Adipocyte (in vitro differentiated cells): ENCODE measurements at regions not wholly inside any gene's neighbourhood (a gene's known extent, or its start where the extent isn't known, plus 50 kb on each side); places are given as distances from the start of the nearest gene placed in this dataset.
A peak's percentile ranks its signal among the peaks of the same experiment; 100 is the strongest.

ENCODE experiments used
- DNase-seq: peaks from one replicate; pipeline ENCODE4 v3.0.0-alpha.2; 2015; ENCODE audit warnings: low read depth
- H3K27me3 ChIP-seq: replicated peaks from 2 replicates; pipeline ENCODE4 v1.7.0; 2013; ENCODE audit warnings: mild to moderate bottlenecking, low read length, moderate library complexity; ENCODE audit not compliant: control insufficient read depth, insufficient read depth
- H3K36me3 ChIP-seq: 2 replicates; pipeline ENCODE4 v1.7.0; 2013; ENCODE audit warnings: low read length, mild to moderate bottlenecking, moderate library complexity; ENCODE audit not compliant: control insufficient read depth, insufficient read depth, severe bottlenecking
- H3K4me1 ChIP-seq: 2 replicates; pipeline ENCODE4 v1.7.0; 2013; ENCODE audit warnings: mild to moderate bottlenecking, low read length, moderate library complexity; ENCODE audit not compliant: control insufficient read depth, insufficient read depth
- H3K4me3 ChIP-seq: 2 replicates; pipeline ENCODE4 v1.7.0; 2013; ENCODE audit warnings: mild to moderate bottlenecking, low read length, moderate library complexity
- H3K9ac ChIP-seq: 2 replicates; pipeline ENCODE4 v1.7.0; 2013; ENCODE audit warnings: mild to moderate bottlenecking, low read length, moderate library complexity
- H3K9me3 ChIP-seq: 2 replicates; pipeline ENCODE4 v1.7.0; 2013; ENCODE audit warnings: mild to moderate bottlenecking, low read length, moderate library complexity; ENCODE audit not compliant: control insufficient read depth

DNA sequence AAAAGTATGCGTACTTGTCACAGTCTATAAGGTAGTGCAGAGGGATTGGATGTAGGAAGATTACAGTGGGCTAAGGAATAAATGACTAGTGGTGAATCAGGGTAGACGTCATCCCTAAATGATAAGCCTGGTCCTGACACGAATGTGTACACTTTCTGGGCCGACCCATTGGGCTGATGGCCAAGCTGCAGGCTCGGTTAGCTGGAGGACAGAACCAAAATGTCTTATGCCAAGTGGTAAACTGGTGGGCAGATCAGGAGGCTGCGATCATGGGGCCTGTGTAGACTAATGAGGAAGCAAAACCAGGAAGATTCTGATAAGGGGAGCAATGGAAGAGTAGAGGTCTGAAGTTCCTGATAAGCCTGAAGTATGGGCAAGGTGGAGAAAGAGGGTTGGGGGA is 272.8 kb upstream of the GATB start:
- no peak overlapping the region for H3K4me3 ChIP-seq
- no peaks in the 10 kb centered on the region for H3K36me3 ChIP-seq
- peaks cover 41% of the 10 kb centered on the region for H3K4me1 ChIP-seq
- H3K9ac ChIP-seq: peak overlapping the region; percentile 27
- no peak for DNase-seq
- H3K27me3 ChIP-seq: no peaks in the 10 kb centered on the region
- H3K9me3 ChIP-seq: no peaks in the 10 kb centered on the region

DNA sequence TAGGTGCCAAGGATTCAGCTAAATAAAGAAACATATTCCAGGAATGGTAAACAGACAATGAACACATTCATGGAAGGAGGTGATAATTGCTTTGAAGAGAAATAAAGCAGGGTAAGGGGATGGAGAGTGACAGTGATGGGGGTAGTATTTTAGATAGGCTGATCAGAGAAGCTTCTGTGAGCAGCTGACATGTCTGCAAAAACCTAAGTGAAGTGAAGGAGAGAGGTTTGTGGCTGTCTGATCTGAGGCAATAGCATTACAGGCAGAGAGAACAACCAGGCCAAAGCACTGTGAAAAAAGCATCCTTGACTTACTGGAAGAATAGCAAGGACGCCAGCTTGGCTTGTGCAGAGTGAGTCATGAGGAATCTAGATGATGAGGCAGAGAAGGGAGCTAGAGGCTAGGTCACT is 271.9 kb upstream of the GATB start:
- Histone ChIP-seq H3K4me1 (peaks cover 32% of the 10 kb centered on the region), H3K9ac (peak overlapping the region; percentile 76), H3K4me3 (no peak overlapping the region), H3K9me3 (no peaks in the 10 kb centered on the region), H3K27me3 (no peaks in the 10 kb centered on the region), H3K36me3 (no peaks in the 10 kb centered on the region)
- DNase-seq: peak; percentile 63

DNA sequence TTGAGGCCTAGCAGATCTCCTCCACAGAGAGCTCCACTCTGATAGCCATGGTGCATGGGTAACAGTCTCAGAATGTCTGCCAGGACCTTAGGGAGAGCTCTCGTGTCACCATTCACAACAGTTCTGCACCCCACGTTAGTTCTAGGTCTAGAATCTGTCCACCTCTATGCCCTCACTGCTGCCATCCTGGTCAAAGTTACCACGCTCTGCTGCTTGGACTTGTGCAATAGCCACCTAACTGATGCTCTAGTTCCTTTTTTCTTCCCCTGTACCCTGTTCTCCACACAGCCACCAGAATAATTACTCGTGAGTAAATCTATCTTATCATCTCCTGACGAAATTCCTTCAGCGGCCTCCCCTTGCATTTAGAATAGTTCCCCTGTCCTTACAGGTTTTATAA is 268.8 kb upstream of the GATB start:
- H3K9me3 ChIP-seq: no peaks in the 10 kb centered on the region
- peaks cover 18% of the 10 kb centered on the region for H3K4me1 ChIP-seq
- H3K9ac ChIP-seq: no peak overlapping the region
- no peaks in the 10 kb centered on the region for H3K27me3 ChIP-seq
- no peaks in the 10 kb centered on the region for H3K36me3 ChIP-seq
- no peak overlapping the region for H3K4me3 ChIP-seq
- no peak for DNase-seq

DNA sequence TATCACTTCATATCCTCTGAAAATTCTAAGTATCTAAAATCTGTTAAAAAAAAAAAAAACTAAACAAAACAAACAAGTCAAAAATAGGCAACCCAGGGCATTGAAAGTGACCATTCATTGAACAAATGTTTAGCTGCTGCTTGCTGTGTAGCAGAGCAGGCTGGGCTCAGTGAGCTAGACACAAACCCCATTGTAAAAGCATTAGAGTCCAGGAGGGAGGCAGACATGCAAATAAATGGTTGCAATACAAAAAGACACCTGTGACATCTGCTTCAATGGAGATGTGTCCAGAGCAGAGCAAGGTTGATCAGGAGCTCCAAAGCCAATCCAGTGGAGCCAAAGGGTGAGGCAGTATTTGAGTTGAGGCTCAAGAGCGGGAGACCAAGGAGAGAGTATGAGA is 267.3 kb upstream of the GATB start:
- no peak overlapping the region for H3K4me3 ChIP-seq
- no peaks in the 10 kb centered on the region for H3K36me3 ChIP-seq
- H3K9me3 ChIP-seq: no peaks in the 10 kb centered on the region
- peaks cover 13% of the 10 kb centered on the region for H3K4me1 ChIP-seq
- no peak for DNase-seq
- no peak overlapping the region for H3K9ac ChIP-seq
- H3K27me3 ChIP-seq: no peaks in the 10 kb centered on the region

DNA sequence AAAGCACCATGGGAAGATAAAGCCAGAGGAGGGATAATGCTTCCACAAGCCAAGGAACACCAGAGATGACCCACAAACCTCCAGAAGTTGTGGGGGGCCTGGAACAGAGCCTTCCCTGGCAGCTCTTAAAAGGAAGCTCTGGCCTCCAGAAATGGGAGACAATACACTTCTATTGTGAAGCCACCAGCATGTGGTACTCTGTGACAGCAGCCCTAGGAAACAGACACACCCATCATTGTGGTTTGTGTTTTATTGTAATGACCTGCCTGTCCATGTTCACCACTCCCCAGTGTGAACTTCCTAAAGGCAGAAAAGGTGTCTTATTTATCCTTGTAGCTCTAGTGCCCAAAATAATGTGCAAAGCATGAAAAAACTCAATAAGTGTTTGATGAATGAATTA is 264.1 kb upstream of the GATB start:
- no peaks in the 10 kb centered on the region for H3K27me3 ChIP-seq
- H3K9me3 ChIP-seq: no peaks in the 10 kb centered on the region

DNA sequence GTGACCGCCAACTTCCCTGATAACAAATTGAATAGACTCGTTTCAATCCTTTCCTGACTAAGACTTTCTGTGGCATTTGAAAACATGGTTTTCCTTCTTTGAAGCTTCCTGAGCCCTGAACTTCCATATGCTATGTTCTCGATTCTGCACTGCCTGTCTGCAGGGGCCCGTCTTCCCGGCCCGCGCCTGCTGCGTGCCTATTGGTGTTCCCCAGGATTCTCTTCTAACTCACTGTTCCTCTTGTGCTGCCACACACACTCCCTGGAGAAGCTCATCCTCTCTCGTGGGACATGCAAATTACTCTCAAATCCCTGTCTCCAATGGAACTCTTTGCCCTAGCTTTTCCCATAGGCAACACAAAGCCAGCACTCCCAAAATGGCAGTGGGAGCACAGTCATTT is 262.9 kb upstream of the GATB start:
- H3K4me1 ChIP-seq: no peaks in the 10 kb centered on the region
- no peaks in the 10 kb centered on the region for H3K9me3 ChIP-seq
- no peak overlapping the region for H3K9ac ChIP-seq
- no peak overlapping the region for H3K4me3 ChIP-seq
- H3K27me3 ChIP-seq: peaks cover 1% of the 10 kb centered on the region
- DNase-seq: no peak
- H3K36me3 ChIP-seq: no peaks in the 10 kb centered on the region

More for the DNA sequence above, 264.1 kb upstream of the GATB start:
- Histone ChIP-seq H3K9ac (no peak overlapping the region), H3K4me1 (no peaks in the 10 kb centered on the region), H3K36me3 (no peaks in the 10 kb centered on the region), H3K4me3 (no peak overlapping the region)
- no peak for DNase-seq

DNA sequence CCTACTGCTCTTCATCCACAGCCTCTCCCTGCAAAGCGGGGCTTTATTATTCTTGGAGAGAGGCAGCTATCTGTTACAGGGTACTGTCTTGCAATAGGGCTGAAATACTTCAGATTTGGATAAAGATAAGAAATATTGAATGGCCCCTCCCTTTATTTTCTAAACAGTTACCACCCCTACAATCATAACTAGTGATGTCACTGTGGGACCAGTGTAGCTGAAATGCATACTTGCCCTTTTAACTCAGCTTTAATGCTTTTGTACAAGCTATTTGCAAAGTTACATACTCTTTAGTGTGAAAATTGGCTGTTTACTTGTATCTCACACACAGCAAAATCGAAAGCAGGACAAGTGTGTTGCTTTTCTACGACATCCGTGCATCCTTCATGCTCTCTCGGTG is 261.7 kb upstream of the GATB start:
- Histone ChIP-seq H3K4me3 (no peak overlapping the region), H3K9ac (no peak overlapping the region), H3K27me3 (peaks cover 13% of the 10 kb centered on the region), H3K4me1 (no peaks in the 10 kb centered on the region), H3K9me3 (no peaks in the 10 kb centered on the region), H3K36me3 (no peaks in the 10 kb centered on the region)
- peak; percentile 26 for DNase-seq

DNA sequence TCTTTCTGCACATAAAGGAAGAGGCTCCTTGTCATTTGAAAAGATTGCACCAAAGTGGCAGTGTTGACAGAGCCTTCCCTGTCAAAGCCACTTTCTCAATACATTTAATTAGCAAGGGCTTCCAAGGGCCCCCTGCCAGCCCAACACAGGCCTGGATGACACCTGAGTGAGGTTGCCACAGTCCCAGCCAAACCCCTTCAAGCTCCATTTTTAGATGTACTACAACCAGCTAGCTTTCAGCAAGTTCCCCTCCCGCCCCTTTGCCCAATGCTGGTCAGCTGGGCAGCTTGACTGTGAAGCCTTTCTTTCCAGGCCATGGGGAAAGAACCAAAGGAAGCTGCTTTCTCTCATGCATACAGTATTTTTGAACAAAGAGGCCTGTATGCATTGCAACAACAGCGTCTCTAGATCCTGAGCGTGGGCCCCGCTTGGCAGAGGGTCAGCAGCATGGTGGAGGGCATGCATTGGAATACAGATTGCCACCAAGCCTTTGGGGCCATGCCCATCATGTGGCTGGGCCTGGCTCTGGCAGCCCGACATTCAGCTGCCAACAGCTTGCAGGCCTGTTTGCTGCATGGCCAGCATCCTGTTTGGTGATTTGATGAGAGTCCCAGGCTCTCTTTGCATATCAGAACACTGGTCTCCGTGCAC is 261.1 kb upstream of the GATB start:
- Histone ChIP-seq H3K4me1 (no peaks in the 10 kb centered on the region), H3K4me3 (no peak overlapping the region), H3K9me3 (no peaks in the 10 kb centered on the region), H3K9ac (no peak overlapping the region), H3K36me3 (no peaks in the 10 kb centered on the region), H3K27me3 (peaks cover 16% of the 10 kb centered on the region)
- DNase-seq: no peak

DNA sequence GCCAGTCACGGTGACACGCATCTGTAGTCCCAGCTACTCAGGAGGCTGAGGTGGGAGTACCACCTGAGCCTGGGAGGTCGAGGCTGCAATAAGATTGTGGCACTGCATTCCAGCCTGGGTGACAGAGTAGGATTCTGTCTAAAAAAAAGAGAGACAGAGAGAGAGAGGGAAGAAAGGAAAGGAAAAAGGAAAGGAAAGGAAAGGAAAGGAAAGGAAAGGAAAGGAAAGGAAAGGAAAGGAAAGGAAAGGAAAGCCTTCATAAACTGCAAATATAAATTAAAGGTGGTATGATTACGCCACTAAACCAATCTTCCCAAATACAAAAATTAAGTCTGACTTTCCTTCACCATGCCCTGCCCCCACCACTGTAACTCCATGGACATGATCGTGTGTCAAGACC is 259.3 kb upstream of the GATB start:
- Histone ChIP-seq H3K9ac (no peak overlapping the region), H3K27me3 (peaks cover 25% of the 10 kb centered on the region), H3K36me3 (no peaks in the 10 kb centered on the region), H3K4me1 (no peaks in the 10 kb centered on the region), H3K4me3 (no peak overlapping the region), H3K9me3 (no peaks in the 10 kb centered on the region)
- no peak for DNase-seq

DNA sequence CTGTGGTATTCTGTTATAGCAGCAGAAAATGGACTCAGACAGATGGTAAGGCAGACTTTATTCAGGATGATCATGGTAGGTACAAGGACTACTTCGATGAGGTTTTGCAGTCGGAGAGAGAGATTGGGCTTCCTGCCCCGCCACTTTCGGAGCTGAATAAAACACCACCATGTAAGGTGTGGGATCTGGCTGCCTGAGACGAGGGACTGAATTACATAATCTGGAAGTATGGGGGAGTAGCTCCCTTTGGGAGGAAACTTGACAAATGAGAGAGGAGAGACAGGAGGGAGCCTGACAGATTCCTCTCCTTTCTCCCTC is 255.5 kb upstream of the GATB start:
- H3K9me3 ChIP-seq: peaks cover 13% of the 10 kb centered on the region
- no peaks in the 10 kb centered on the region for H3K36me3 ChIP-seq
- H3K9ac ChIP-seq: no peak overlapping the region
- no peaks in the 10 kb centered on the region for H3K4me1 ChIP-seq
- H3K27me3 ChIP-seq: peaks cover 25% of the 10 kb centered on the region
- no peak for DNase-seq
- no peak overlapping the region for H3K4me3 ChIP-seq

DNA sequence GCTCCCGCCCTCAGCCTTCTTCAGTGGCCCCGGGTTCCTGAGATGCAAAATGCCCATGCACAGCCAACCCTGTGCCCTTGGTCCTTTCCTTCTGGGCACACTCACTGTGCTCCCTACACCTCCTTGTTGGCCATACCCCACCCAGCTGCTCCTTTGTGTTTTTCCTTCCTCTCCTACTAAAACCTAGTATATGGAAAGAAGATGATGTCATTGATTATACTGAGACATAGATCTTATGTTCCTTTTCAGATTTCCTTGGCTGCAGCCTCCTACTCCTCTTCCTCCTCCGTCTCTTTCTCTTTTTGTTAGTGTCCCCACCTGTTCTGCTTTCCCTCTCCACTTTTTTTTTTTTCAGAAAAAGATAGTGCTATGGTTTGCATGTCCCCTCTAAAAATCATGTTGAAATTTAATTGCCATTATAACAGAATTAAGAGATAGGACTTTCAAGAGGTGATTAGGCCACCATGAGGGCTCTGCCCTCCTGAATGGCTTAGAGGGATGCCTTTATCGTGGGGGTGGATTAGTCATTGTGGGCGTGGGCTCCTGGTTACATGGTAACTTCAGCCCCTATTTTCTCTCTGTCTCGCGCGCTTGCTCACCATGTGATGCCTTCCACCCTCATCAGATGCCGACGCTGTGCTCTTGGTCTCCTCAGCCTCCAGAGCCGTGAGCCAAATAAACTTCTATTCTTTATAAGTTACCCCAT is 254.9 kb upstream of the GATB start:
- Histone ChIP-seq H3K36me3 (no peaks in the 10 kb centered on the region), H3K9ac (no peak overlapping the region), H3K4me3 (no peak overlapping the region), H3K27me3 (peaks cover 25% of the 10 kb centered on the region), H3K9me3 (peaks cover 13% of the 10 kb centered on the region), H3K4me1 (no peaks in the 10 kb centered on the region)
- DNase-seq: no peak

DNA sequence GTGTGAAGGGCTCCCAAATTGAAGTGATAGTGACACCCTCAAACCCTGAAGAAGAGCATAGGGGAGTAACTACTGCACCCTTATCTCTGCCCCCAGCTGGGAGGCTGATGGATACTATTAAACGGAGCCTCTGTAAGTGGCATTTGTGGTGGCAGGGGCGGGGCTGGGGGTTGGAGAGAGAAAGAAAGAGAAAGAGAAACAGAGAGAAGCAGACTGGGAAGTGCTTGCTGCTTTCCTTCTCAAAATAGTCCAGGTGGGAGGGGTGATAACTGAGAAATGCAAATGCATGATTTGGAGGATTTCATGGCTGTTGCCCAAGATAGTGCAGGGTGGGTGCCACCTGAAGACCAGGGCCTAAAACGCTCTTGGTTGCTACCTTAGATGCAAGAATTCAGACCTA is 253.5 kb upstream of the GATB start:
- Histone ChIP-seq H3K27me3 (peaks cover 25% of the 10 kb centered on the region), H3K9ac (no peak overlapping the region), H3K9me3 (peaks cover 13% of the 10 kb centered on the region), H3K4me1 (peaks cover 4% of the 10 kb centered on the region), H3K36me3 (no peaks in the 10 kb centered on the region), H3K4me3 (no peak overlapping the region)
- DNase-seq: no peak
